CD4-positive, alpha-beta T cell treated with Interleukin-15 for 1 hour (primary cell): ENCODE measurements at regions not wholly inside any gene's neighbourhood (a gene's known extent, or its start where the extent isn't known, plus 50 kb on each side); places are given as distances from the start of the nearest gene placed in this dataset.

ENCODE experiments used
- DNase-seq: peaks from one replicate; pipeline ENCODE4 v3.0.0-alpha.2; 2020

DNA sequence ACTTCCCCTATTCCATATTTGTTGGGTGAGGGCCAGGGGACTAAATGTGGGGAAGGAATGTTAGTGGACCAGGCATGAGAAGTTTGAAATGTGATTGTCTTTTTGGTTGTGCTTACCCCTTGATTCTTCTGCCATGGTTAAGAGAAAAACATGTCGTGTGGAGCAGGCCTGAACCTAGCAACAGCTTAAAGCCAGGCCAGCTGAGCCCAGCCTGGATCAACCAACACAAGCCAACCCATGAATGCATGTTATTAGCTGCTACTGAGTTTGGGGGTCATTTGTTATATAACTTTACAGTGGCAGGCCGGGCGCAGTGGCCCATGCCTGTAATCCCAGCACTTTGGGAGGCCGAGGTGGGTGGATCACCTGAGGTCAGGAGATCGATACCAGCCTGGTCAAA lies 52.4 kb upstream of the TRIO start:
- DNase-seq: no peak

DNA sequence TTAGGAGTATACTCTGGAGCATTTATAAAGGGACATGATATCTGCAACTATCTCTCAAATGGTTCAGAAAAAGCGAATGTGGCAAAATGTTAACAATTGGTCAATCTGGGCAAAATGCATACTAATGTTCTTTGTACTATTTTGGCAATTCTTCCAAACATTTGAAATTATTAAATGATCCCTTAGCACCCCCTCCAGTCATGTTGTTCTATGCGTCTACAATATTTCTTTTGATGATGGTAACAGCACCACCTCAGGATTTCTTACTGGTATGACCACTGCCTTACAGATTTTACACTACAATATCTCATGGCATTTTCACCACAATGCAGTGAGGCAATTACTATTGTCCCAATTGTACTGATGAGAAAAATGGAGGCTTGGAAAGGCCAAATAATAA lies 52.9 kb upstream of the TRIO start:
- DNase-seq: no peak

DNA sequence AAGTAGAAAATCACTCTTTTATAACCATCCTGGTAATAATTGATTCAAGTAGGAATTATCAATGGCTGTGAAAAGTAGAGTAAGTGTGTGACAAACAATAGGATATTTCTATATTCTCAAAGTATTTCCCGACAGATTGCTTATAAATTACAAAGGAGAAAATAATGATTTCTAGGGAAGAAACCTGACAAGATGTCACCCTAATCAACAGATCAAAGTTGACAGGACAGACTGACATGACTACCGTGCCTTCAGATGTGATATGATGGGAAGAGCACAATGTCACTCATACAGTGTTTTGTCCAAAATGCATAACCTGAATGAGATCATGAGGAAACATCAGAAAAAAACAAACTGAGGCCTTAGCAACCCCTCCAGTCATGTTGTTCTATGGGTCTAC lies 53.9 kb upstream of the TRIO start:
- no peak for DNase-seq

DNA sequence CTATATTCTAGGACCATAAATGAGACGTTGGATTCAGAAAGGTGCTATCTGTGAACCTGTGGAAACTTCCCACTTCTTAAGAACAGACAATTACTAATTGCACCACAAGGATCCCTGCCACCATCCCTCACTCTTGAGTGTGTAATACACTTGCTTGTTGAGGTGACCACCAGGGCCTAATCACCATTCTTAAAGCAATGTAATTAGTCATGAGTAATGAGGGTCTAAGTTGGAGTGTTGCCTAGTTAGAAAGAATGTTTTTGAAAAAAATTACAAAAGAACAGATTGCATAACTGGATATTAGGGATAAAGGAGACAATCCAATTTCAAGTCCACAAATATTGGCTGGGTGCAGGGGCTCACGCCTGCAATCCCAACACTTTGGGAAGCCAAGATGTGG lies 56.9 kb upstream of the TRIO start:
- DNase-seq: no peak

DNA sequence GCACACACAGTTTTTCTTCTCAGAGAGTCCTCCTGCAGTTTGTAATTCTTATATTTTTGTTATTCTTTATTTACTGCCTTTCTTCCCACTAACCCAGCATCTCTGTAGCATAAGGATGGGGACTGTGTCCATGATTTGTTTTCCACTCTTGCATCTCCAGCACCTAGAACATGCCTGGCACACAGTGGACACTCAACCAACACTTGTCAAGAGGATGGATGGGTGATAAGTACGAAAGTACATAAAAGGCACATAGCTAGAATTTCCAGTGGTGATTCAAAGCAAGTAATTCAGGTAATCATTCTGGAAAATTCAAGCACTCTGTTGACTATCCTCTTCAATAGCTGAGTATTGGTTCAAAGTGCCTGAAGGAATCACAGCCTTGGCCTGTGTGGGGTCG lies 60.2 kb upstream of the TRIO start:
- no peak for DNase-seq

DNA sequence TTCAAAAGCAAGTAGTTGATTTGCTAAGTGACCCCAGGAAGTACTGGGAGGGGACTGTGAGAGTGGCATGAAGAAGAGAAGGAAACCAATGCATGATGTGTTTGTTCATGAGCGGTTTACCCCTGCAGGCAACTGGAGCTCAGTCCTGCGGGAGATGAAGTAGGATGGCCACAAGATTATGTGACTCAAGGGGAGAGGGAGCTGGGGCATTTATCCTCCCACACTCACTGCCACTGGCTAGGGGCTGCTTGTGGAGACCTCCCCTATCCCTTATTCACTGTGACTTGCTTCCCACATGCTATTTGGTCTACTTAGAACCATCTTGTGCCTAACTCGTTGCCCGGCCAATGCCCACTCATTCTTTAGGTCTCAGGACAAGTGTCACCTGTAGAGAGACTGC lies 60.6 kb upstream of the TRIO start:
- no peak for DNase-seq

DNA sequence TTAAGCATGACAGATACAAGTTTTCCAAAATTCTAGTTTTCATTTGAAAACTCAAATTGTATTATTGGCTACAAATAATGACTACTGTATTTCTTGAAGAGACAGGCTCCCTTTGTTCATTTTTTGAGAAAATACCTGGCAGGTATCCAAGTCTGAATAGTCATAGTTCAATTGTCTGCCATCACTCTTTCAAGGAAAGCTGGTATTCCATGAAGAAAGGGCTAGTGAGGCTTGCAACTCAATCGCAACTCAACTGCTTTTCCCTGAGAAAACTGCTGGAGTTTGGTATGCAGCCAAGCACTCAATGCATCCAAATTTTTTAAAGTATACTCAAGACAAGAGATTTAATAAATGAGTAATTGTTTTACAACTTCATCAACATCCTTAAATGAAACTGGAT lies 61.4 kb upstream of the TRIO start:
- no peak for DNase-seq

DNA sequence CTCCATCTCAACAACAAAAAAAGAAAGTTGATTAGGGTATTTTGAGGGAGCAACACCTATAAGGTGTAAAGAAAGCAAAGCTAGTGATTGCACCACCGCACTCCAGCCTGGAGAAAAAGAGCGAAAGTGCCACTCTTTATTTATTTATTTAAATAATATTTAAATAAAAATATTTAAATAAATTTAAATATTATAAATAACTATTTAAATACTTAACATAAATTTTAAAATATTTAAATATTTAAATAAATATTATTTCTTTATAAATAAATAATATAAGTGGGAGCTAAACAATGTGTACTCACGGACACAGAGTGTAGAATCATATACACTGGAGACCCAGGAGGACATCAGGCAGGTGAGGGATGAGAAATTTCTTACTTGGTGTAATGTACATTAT lies 64.4 kb upstream of the TRIO start:
- DNase-seq: no peak

DNA sequence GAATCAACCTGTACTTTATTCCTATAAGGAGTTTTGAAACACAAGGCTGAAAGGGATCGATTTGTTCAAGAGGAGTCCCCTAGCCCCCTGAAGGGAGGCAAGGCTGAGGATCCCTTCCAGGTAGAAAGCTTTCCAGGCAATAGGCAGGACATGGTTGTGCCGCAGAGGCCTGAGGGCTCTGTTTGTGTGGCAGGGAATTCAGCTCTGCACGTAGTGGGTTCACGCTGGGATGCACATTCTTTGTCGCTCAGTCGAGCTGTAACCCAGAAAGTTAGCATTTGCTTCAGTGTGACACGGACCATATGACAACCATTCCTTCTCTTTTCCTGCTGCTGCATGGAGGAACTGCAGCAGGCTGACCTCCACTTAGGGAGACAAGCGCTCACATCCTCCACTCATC lies 65.6 kb upstream of the TRIO start:
- no peak for DNase-seq

DNA sequence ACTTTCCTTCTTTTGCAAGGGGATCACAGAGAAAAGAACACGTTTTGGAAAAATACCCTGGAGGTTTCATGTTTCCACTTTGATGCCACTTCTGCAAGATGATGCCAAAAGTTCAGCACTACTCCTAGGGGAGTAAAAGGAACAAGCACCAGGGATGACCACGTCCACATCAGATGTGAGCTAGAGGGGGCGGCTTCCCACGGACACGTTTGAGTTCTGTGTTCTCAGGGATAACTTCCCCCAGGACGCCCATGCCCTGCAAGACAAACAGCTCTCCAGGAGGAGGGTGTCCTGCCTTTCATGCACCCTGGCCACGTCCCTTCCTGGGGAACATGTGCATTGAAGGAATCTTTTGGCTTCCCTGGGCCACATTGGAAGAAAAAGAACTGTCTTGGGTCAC lies 66.6 kb upstream of the TRIO start:
- DNase-seq: no peak

DNA sequence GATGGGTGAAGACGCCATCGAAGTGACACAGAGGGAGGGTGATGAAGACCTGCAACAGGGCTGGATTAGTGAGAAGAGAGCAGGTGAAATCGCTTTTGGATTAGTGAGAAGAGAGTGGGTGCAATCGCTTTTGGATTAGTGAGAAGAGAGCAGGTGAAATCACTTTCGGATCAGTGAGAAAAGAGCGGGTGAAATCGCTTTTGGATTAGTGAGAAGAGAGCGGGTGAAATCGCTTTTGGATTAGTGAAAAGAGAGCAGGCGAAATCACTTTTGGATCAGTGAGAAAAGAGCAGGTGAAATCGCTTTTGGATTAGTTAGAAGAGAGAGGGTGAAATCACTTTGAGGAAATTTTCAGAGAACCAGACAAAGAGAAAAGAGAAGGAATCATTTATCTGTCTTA lies 67.2 kb upstream of the TRIO start:
- no peak for DNase-seq

DNA sequence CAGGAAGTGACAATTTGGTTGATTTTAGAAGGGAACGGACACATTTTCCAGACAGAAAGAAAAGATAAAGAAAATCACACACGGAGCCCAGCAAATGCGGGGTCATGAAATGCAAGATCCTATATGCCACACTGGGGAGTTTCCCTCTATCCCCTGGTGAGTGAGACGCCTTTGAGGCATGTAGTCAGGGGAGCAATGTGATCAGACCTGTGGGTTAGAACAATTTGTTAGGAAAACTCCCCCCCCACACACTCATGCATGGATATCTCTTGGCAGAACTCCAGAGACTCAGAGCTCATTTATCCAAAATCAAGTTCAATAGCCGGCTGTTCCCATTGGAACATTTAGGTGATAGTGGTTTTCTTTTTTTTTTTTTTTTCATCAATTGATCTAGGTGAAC lies 71.7 kb upstream of the TRIO start:
- DNase-seq: no peak

DNA sequence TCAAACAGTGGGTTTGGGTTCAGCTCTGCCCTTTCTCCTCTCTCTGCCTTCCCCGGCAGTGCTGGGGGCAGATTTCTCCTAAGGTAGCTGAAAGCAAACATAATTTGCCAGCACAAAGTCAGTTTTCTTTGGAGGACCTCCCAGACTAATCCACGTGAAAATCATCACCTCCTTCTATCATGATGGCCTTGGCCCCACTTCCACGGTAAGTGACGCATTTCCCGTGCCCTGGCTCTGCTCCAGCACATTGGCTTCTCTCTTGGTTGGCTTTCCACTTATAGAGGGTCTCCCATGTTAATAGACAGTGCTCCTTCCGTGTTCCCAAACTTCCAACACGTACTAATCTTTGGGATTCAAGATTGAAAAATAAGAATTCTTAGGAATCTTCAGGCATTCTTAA lies 74.1 kb upstream of the TRIO start:
- DNase-seq: no peak

DNA sequence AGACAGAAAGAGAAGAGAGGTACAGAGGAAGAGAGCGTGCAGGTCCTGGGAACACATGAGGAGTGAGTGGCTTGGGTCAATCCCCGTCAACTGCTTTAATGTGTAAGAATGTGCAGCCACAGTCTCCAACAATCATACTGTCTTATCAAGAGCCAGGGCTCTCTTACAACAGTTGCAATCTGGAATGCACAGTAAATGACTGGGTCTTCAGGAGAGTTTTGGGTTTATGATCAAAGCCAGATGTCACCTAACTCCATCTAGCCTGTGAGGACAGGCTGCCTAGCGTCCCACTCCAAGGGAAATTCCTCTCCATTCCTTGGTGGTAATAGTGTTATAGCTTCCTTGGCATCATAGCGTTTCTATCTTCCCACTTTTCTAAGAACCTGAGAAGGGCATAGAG lies 75.0 kb upstream of the TRIO start:
- no peak for DNase-seq

DNA sequence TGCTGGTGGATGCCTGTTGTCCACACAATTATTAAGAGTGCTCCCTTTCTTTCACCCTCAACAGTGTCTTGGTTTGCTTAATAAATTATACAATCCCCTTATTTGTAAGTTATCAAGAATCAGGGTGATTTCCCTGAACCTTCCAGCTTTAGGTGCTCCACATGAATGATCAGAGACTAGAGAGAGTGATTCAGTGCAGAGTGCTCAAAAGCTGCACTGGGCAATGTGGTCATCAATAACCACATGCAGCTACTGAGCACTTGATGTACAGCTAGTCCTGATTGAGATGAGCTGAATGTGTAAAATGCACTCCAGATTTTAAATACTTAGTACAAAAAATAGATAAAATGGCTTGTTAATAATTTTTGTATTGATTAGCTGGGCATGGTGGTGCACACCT lies 76.8 kb upstream of the TRIO start:
- DNase-seq: no peak

DNA sequence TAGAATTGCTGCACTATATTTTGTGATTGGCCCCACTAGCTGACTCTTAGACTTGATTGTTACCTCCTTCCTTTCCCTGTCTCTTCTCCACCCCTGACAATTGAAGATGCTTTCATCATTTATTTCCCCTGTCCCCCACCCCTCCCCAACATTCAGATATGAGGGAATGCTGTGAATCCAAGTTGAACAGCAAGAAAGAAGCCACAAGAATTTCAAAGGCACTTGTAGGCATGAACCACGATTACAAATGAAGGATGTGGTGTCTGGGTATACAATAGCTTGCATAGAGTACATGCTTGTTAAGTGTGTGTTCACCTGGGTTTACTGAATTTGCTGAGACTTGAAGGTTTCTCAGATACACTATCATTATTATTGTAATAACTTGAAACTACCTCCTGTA lies 78.3 kb upstream of the TRIO start:
- no peak for DNase-seq

DNA sequence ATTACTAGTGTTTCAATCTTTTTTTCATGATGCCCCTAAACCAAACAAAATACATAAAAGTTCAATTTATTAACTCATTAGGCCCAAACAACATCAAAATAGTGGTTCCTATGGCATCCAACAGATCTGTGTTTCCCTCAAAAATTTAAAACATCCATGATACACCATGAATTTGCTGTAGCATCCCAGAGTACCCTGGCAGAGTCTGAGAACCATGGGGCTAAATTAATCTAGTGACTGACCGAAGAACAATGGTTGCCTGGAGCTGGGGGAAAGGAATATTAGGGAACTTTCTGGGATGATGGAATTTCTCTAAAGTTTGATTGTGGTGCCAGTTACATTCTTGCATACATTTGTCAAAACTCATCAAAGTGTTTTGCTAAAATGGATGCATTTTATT lies 79.5 kb upstream of the TRIO start:
- DNase-seq: no peak

DNA sequence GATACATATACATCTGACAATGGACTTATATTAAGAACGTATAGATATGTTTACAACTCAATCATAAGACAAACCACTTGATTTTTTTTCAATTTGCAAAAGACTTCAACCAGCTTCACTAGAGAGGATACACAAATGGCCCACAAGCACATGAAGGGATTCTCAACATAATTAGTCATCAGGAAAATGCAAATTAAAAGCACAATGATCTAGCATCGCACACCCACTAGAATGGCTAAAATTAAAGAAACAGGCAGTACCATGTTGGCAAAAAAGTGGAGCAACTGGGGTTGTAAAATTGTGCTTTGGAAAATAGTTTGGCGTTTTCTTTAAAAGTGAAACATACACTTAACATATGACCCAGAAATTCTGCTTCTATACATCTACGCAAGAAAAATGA lies 80.0 kb upstream of the TRIO start:
- no peak for DNase-seq

DNA sequence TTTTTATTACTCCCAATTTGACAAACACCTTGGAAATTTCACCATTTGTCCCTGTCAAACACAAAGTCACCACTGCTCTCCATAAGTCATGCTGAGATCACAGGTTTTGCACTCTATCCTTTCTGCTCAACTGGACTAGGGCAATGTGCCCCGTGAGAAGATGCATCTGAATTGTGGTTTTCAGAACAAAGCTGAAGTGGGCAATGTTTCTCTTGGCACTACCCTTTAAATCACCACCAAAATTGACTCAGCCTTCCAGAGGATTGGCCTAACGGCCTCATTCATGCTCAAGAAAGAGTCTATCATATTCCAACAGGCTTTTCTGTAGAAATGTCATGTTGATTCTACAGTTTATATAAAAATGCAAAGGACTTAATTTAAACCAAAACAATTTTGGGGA lies 81.0 kb upstream of the TRIO start:
- no peak for DNase-seq

DNA sequence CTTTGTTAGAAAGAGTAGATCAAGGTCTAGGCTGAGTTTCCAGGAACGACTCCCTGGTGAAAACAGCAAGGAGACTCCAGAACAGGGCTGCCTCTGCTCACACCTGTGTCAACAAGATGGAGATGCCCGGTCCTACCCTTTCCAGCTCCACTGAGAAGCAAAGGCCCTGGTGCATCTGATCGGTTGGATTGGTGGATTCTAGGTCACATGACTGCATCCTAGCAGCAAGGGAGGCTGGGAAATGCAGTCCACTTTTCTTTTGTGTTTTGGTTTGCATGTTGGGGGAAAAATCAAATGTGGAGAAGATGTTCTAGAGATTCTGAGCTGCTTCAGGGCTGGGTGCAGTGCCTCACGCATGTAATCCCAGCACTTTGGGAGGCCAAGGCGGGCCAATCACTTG lies 82.0 kb upstream of the TRIO start:
- DNase-seq: no peak

DNA sequence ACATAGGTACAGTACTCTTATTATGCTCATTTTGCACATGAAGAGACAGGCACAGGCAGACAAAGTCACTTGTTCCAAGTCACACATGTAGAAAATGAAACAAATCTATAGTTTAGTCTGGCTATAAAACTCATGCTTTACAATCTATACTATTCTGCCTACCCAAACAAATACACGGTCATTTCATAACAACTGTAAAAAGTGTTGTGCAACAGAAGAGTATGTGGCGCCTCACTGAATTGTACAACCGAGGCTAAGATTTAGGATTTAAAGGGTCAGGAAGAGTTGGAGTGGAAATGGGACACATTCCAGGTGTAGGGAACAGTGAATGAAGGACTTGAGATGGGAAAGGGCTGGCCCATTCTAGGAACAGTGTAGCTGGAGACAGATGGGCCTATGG lies 82.9 kb upstream of the TRIO start:
- no peak for DNase-seq

DNA sequence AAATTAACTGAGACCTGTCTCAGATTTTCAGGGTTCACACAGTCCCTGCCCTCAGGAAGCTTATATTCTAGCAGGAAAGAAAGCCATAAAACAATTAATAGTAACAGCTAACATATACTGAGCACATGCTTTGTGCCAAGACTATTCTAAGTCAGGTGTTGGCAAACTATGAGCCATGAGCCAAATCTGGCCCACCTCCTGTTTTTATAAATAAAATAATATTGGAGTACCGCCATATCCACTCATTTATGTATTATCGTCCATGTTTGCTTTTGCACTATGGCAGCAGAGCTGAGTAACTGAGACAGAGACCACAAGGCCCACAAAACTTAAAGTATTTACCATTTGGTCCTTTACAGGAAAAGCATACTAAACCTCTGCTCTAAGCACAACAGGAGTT lies 83.3 kb upstream of the TRIO start:
- no peak for DNase-seq

DNA sequence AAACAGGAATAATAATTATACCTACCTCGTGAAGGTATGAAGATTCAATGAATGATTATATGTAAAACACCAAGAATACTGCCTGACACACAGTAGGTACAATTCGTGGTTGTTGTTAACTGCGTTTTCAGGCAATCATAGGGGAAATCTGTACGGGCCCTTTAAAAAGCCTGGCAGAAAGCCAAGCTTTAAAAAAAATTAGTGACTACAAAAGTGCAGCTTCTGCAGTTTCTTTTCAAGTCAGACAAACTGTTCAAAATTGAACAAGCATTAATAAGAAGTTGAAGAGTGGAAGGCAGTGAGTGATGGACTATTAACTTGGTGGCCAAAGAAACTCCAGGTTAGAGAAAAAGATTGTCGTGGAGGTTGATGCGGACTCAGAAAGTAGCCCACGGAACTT lies 85.9 kb upstream of the TRIO start:
- no peak for DNase-seq

DNA sequence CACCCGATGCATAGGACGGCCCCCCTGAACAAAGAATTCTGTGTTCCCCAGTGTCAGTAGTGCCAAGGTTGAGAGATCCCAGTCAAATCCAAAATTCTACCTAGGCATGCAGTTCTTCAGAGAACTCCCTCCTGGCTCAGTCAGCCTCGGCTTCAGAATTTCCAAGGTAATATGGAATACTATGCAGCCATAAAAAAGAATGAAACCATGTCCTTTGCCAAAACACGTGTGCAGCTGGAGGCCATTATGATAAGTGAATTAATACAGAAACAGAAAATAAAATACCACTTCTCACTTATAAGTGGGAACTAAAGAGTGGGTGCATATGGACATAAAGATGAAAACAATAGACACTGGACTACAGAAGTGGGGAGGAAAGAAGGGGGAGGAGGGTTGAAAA lies 87.1 kb upstream of the TRIO start:
- no peak for DNase-seq

DNA sequence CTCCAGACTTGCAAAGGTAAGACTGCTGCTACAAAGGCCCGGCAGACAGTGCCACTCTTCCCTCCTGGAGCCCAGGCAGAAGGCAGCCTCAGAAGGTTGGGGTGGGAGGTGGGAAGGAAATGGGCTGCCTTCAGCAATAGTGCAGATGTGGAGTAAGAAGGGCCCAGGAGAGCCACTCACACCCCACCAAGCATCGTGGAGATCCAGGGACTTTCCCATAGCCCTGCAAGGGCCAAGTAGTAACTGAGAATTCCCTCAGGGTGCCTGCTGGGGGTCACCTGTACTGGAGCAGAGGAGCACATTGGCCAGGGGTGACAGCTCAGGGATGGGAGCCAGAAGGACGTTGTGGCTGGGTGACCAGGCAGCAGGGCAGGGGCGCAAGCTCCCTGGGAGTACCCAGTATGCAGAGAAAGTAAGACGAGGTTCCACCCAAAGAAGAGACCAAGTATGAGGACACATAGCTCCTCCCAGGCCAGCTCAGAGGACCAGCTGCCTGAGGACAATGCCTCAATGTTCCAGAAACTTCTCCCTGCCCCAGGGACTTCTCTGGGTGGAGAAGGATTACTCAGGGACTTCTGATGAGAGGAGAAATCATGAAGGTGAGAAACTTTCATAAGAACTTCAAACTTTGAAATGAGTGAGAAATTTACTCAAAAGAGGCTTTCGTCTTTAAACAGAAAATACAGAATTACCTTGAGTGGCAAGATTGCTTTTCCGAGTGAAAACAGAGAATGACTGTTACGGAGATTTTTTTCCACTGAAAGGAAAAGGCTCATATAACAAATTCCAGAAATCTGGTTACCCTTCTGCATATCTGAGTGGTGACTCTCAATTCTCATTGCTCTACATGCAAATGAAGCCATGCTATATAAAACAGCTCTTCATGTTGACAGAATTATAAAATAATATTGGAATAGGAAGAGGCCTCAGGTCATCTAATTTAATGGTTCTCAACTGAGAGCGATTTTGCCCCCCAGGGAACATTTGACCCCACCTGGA lies 87.9 kb upstream of the TRIO start:
- no peak for DNase-seq
